A204.1 (cell line): ENCODE measurements at regions not wholly inside any gene's neighbourhood (a gene's known extent, or its start where the extent isn't known, plus 50 kb on each side); places are given as distances from the start of the nearest gene placed in this dataset.
"Not testable (repeated sequence)": the region's sequence is repeated elsewhere in the genome, so short reads cannot be mapped to it uniquely, and the experiment has no call there.

Experiments used
- FAIRE-seq: peaks from 2 replicates; lab custom pipeline; 2012; peaks lifted over from hg19 to GRCh38; lab: Jason Lieb, UNC

- FAIRE-seq, result no peak
Observed at GRCh38 chr14:54256156-54256555, 140.7 kb upstream of the CDKN3 start.

GRCh38 chr14:54257424-54257823, 139.4 kb upstream of the CDKN3 start:
- FAIRE-seq, result no peak

GRCh38 chr14:54258382-54258781, 138.4 kb upstream of the CDKN3 start:
- FAIRE-seq, result no peak

- FAIRE-seq, result no peak
Observed at GRCh38 chr14:54259821-54260220, 137.0 kb upstream of the CDKN3 start.

- no peak for FAIRE-seq
Observed at GRCh38 chr14:54261283-54261682, 135.5 kb upstream of the CDKN3 start.

- FAIRE-seq, result not testable (repeated sequence)
Observed at GRCh38 chr14:54266616-54267015, 130.2 kb upstream of the CDKN3 start.

GRCh38 chr14:54267172-54267571, 129.6 kb upstream of the CDKN3 start:
- FAIRE-seq, result no peak

GRCh38 chr14:54275997-54276725, 120.6 kb upstream of the CDKN3 start:
- no peak for FAIRE-seq

GRCh38 chr14:54278087-54278486, 118.7 kb upstream of the CDKN3 start:
- FAIRE-seq, result no peak

- no peak for FAIRE-seq
Observed at GRCh38 chr14:54278665-54279295, 118.0 kb upstream of the CDKN3 start.

- FAIRE-seq, result no peak
Observed at GRCh38 chr14:54282849-54283248, 114.0 kb upstream of the CDKN3 start.

- no peak for FAIRE-seq
Observed at GRCh38 chr14:54285030-54285429, 111.8 kb upstream of the CDKN3 start.

GRCh38 chr14:54291491-54292191, 105.2 kb upstream of the CDKN3 start:
- no peak for FAIRE-seq

- no peak for FAIRE-seq
Observed at GRCh38 chr14:54294802-54295201, 102.0 kb upstream of the CDKN3 start.

GRCh38 chr14:54299410-54300363, 97.1 kb upstream of the CDKN3 start:
- FAIRE-seq, result no peak

- no peak for FAIRE-seq
Observed at GRCh38 chr14:54300881-54301280, 95.9 kb upstream of the CDKN3 start.

GRCh38 chr14:54301359-54301758, 95.4 kb upstream of the CDKN3 start:
- no peak for FAIRE-seq

- FAIRE-seq, result no peak
Observed at GRCh38 chr14:54306806-54307205, 90.0 kb upstream of the CDKN3 start.

GRCh38 chr14:54309615-54310014, 87.2 kb upstream of the CDKN3 start:
- FAIRE-seq, result no peak

GRCh38 chr14:54310151-54310850, 86.5 kb upstream of the CDKN3 start:
- FAIRE-seq, result no peak

GRCh38 chr14:54310851-54311228, 86.0 kb upstream of the CDKN3 start:
- FAIRE-seq, result no peak
